HEK293T (cell line): ENCODE measurements at regions not wholly inside any gene's neighbourhood (a gene's known extent, or its start where the extent isn't known, plus 50 kb on each side); places are given as distances from the start of the nearest gene placed in this dataset.

ENCODE experiments used
- ARNT ChIP-seq: fragments of 450-650 bp; IDR thresholded peaks from 2 replicates; pipeline ENCODE4 v1.6.1; 2017; ENCODE audit warnings: mild to moderate bottlenecking
- CTBP1 ChIP-seq: fragments of 450-650 bp; IDR thresholded peaks from 2 replicates; pipeline ENCODE4 v1.6.1; 2016; ENCODE audit warnings: borderline replicate concordance
- ELF4 ChIP-seq: fragments of 450-650 bp; IDR thresholded peaks from 2 replicates; pipeline ENCODE4 v1.6.1; 2017; ENCODE audit warnings: antibody characterized with exemption
- FOXA1 ChIP-seq: fragments of 450-650 bp; IDR thresholded peaks from 2 replicates; pipeline ENCODE4 v1.6.1; 2016; ENCODE audit warnings: mild to moderate bottlenecking
- FOXK2 ChIP-seq: fragments of 450-650 bp; IDR thresholded peaks from 2 replicates; pipeline ENCODE4 v1.6.1; 2016; ENCODE audit warnings: mild to moderate bottlenecking
- FOXM1 ChIP-seq: fragments of 450-650 bp; IDR thresholded peaks from 2 replicates; pipeline ENCODE4 v1.6.1; 2017; ENCODE audit warnings: mild to moderate bottlenecking, borderline replicate concordance
- HDGF ChIP-seq: fragments of 450-650 bp; IDR thresholded peaks from 2 replicates; pipeline ENCODE4 v1.6.1; 2017; ENCODE audit warnings: antibody characterized with exemption, borderline replicate concordance
- L3MBTL2 ChIP-seq: fragments of 450-650 bp; conservative IDR thresholded peaks from 2 replicates; pipeline ENCODE4 v1.6.1; 2016; ENCODE audit warnings: mild to moderate bottlenecking
- LEF1 ChIP-seq: fragments of 450-650 bp; IDR thresholded peaks from 2 replicates; pipeline ENCODE4 v1.6.1; 2017; ENCODE audit warnings: mild to moderate bottlenecking, borderline replicate concordance
- NFRKB ChIP-seq: fragments of 450-650 bp; IDR thresholded peaks from 2 replicates; pipeline ENCODE4 v1.6.1; 2016; ENCODE audit warnings: mild to moderate bottlenecking, moderate library complexity
- SUZ12 ChIP-seq: fragments of 450-650 bp; IDR thresholded peaks from 2 replicates; pipeline ENCODE4 v1.6.1; 2016; ENCODE audit warnings: mild to moderate bottlenecking
- TARDBP ChIP-seq: fragments of 450-650 bp; IDR thresholded peaks from 2 replicates; pipeline ENCODE4 v1.6.1; 2016
- ZNF384 ChIP-seq: fragments of 450-650 bp; IDR thresholded peaks from 2 replicates; pipeline ENCODE4 v1.6.1; 2016

DNA sequence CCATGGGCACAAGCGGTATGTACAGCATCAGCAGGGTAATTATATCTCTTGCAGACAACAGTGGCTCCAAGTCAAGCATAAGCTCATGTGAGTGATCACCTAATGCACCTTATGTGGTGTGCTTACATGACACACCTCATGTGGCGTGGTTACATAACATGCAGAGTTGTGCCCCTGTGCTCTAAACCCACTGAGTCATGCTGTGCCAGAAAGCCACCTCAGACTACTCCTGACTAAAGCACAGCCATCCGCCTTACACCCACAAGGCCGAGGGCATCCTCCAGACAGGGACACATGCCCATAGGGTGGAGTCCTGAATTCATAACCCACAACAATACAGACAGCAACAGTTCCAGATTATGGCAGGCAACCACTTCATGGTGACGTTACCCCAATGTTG, 163.7 kb upstream of the SLC30A5 start:
- TF ChIP-seq ARNT (no peak), FOXM1 (no peak), FOXK2 (no peak), FOXA1 (no peak), ZNF384 (no peak), ELF4 (no peak), LEF1 (no peak), SUZ12 (no peak), HDGF (no peak), TARDBP (no peak), CTBP1 (no peak), NFRKB (no peak), L3MBTL2 (no peak)
